ENCODE measurements at regions not wholly inside any gene's neighbourhood (a gene's known extent, or its start where the extent isn't known, plus 50 kb on each side); places are given as distances from the start of the nearest gene placed in this dataset.

GRCh38 chr7:46678421-46678820 lies 757.3 kb upstream of the IGFBP3 start:
- Mint-ChIP-seq H3K27ac (no peak overlapping the region), H3K9me3 (no peaks in the 10 kb centered on the region), H3K4me1 (ENCODE audit: low read depth) (peaks cover 19% of the 10 kb centered on the region), H3K4me3 (no peak overlapping the region), H3K36me3 (ENCODE audit: low read depth) (no peaks in the 10 kb centered on the region), H3K27me3 (ENCODE audit: insufficient read depth) (no peaks in the 10 kb centered on the region; the same call in 1 of the 2 replicates)
- no peak for DNase-seq
- TF ChIP-seq CTCF (IDR thresholded peaks at IDR 0.05): no peak

- Mint-ChIP-seq H3K36me3 (ENCODE audit: low read depth) (no peaks in the 10 kb centered on the region), H3K9me3 (no peaks in the 10 kb centered on the region), H3K27me3 (ENCODE audit: insufficient read depth) (no peaks in the 10 kb centered on the region; the same call in 1 of the 2 replicates), H3K4me3 (no peak overlapping the region), H3K4me1 (ENCODE audit: low read depth) (no peaks in the 10 kb centered on the region), H3K27ac (no peak overlapping the region)
- no peak for TF ChIP-seq CTCF (IDR thresholded peaks at IDR 0.05)
- DNase-seq: no peak
Observed at GRCh38 chr7:46675456-46675855, 754.4 kb upstream of the IGFBP3 start.

- Mint-ChIP-seq H3K27ac (no peak overlapping the region), H3K27me3 (ENCODE audit: insufficient read depth) (no peaks in the 10 kb centered on the region), H3K9me3 (no peaks in the 10 kb centered on the region), H3K4me1 (ENCODE audit: low read depth) (no peaks in the 10 kb centered on the region), H3K4me3 (no peak overlapping the region), H3K36me3 (ENCODE audit: low read depth) (no peaks in the 10 kb centered on the region)
- TF ChIP-seq CTCF (IDR thresholded peaks at IDR 0.05): no peak
- no peak for DNase-seq
Observed at GRCh38 chr7:46672861-46673260, 751.8 kb upstream of the IGFBP3 start.

- no peaks in the 10 kb centered on the region for H3K27me3 Mint-ChIP-seq (ENCODE audit: insufficient read depth)
- DNase-seq: no peak
- no peak for TF ChIP-seq CTCF (IDR thresholded peaks at IDR 0.05)
- no peak overlapping the region for H3K27ac Mint-ChIP-seq
- H3K9me3 Mint-ChIP-seq: peaks cover 5% of the 10 kb centered on the region
- H3K4me1 Mint-ChIP-seq (ENCODE audit: low read depth): no peaks in the 10 kb centered on the region
- no peak overlapping the region for H3K4me3 Mint-ChIP-seq
- no peaks in the 10 kb centered on the region for H3K36me3 Mint-ChIP-seq (ENCODE audit: low read depth)
Observed at GRCh38 chr7:46671108-46671769, 750.2 kb upstream of the IGFBP3 start.

GRCh38 chr7:46669028-46669427 lies 748.0 kb upstream of the IGFBP3 start:
- no peaks in the 10 kb centered on the region for H3K27me3 Mint-ChIP-seq (ENCODE audit: insufficient read depth)
- H3K36me3 Mint-ChIP-seq (ENCODE audit: low read depth): no peaks in the 10 kb centered on the region
- H3K4me1 Mint-ChIP-seq (ENCODE audit: low read depth): no peaks in the 10 kb centered on the region
- no peak overlapping the region for H3K27ac Mint-ChIP-seq
- H3K9me3 Mint-ChIP-seq: peaks cover 5% of the 10 kb centered on the region
- DNase-seq: no peak
- H3K4me3 Mint-ChIP-seq: no peak overlapping the region
- TF ChIP-seq CTCF (IDR thresholded peaks at IDR 0.05): no peak
